H1 (cell line): ENCODE measurements at regions not wholly inside any gene's neighbourhood (a gene's known extent, or its start where the extent isn't known, plus 50 kb on each side); places are given as distances from the start of the nearest gene placed in this dataset.

Experiments used
- CTCF ChIA-PET: fragments of 300-600 bp; sonication (Branson Sonifier 250); formaldehyde crosslinking; loops from one replicate; lab custom pipeline; 2021; ENCODE audit not compliant: partially characterized antibody; lab: Charles Lee
- POLR2A ChIA-PET: fragments of 300-600 bp; sonication (Branson Sonifier 250); formaldehyde crosslinking; loops from one replicate; lab custom pipeline; 2021; ENCODE audit warnings: inconsistent platforms; ENCODE audit not compliant: partially characterized antibody; lab: Charles Lee
- DNase-seq, 2 experiments: peaks; one replicate each; pipeline versions ENCODE4 v3.0.0 to v3.0.0-alpha.2; 2010 to 2022; ENCODE audit warnings: low spot score in 2 of 2, low read depth in 1 of 2, mixed read lengths in 1 of 2
- FAIRE-seq: peaks from 2 replicates; lab custom pipeline; 2011; peaks lifted over from hg19 to GRCh38; lab: Jason Lieb, UNC
- H2AFZ ChIP-seq: 2 replicates; pipeline ENCODE4 v1.8.1; 2012; ENCODE audit warnings: low read length, inconsistent platforms
- H2AK5ac ChIP-seq: 2 replicates; pipeline ENCODE4 v1.6.1; 2013; ENCODE audit warnings: low read depth, low read length
- H2BK120ac ChIP-seq: replicated peaks from 2 replicates; pipeline ENCODE3; 2013; ENCODE audit warnings: low read depth, low read length, inconsistent platforms
- H2BK12ac ChIP-seq: 2 replicates; pipeline ENCODE4 v1.6.1; 2013; ENCODE audit warnings: low read depth, low read length
- H2BK15ac ChIP-seq: 2 replicates; pipeline ENCODE4 v1.6.1; 2013; ENCODE audit warnings: low read length
- H2BK20ac ChIP-seq: 2 replicates; pipeline ENCODE4 v1.6.1; 2013; ENCODE audit warnings: low read length
- H2BK5ac ChIP-seq: 2 replicates; pipeline ENCODE4 v1.6.1; 2013; ENCODE audit warnings: low read depth, low read length
- H3K14ac ChIP-seq: 2 replicates; pipeline ENCODE4 v1.6.1; 2013; ENCODE audit warnings: inconsistent platforms; ENCODE audit not compliant: insufficient read length
- H3K18ac ChIP-seq: 2 replicates; pipeline ENCODE4 v1.6.1; 2013; ENCODE audit warnings: low read length; ENCODE audit errors: extremely low read depth
- H3K23ac ChIP-seq: 2 replicates; pipeline ENCODE4 v1.6.1; 2013; ENCODE audit warnings: inconsistent platforms; ENCODE audit not compliant: insufficient read length
- H3K23me2 ChIP-seq: 2 replicates; pipeline ENCODE4 v1.6.1; 2013; ENCODE audit warnings: low read depth, low read length
- H3K27ac ChIP-seq: 2 replicates; pipeline ENCODE4 v1.6.1; 2011; ENCODE audit warnings: low read depth, low read length, inconsistent platforms
- H3K27me3 ChIP-seq, 4 experiments: replicated peaks in 1 of 4; 1 replicate in 1 of 4; 2 replicates in 3 of 4; pipeline versions ENCODE4 v1.6.1 to v1.8.1; 2011 to 2013; ENCODE audit warnings: low read length in 3 of 4, mild to moderate bottlenecking in 3 of 4, inconsistent platforms in 2 of 4, mixed read lengths in 2 of 4, moderate library complexity in 1 of 4; ENCODE audit not compliant: control insufficient read depth in 3 of 4, insufficient read depth in 3 of 4; ENCODE audit errors: extremely low read depth in 1 of 4
- H3K36me3 ChIP-seq, 4 experiments: 2 replicates each; pipeline versions ENCODE4 v1.6.1 to v1.8.1; 2011 to 2013; ENCODE audit warnings: mild to moderate bottlenecking in 4 of 4, low read length in 3 of 4, moderate library complexity in 2 of 4, control low read depth in 1 of 4, inconsistent platforms in 1 of 4; ENCODE audit not compliant: insufficient read depth in 4 of 4, control insufficient read depth in 2 of 4
- H3K4ac ChIP-seq: replicated peaks from 2 replicates; pipeline ENCODE3; 2013; ENCODE audit warnings: low read length, low read depth, mixed read lengths, inconsistent platforms; ENCODE audit not compliant: insufficient read length
- H3K4me1 ChIP-seq, 4 experiments: replicated peaks in 1 of 4; 1 replicate in 1 of 4; 2 replicates in 3 of 4; pipeline versions ENCODE4 v1.6.1 to v1.8.1; 2011 to 2013; ENCODE audit warnings: low read length in 3 of 4, inconsistent platforms in 2 of 4, mixed read lengths in 1 of 4; ENCODE audit not compliant: insufficient read depth in 4 of 4, control insufficient read depth in 3 of 4
- H3K4me2 ChIP-seq, 2 experiments: 2 replicates each; pipeline versions ENCODE4 v1.6.1 to v1.8.1; 2011 to 2013; ENCODE audit warnings: low read depth in 2 of 2, low read length in 2 of 2, control low read depth in 1 of 2, inconsistent platforms in 1 of 2, mild to moderate bottlenecking in 1 of 2; ENCODE audit not compliant: insufficient read depth in 1 of 2
- H3K4me3 ChIP-seq, 4 experiments: fragments of 200-600, 300-600 bp in 1 of 4; sonication (generic), shearing (Covaris generic), sonication (Bioruptor Twin) in 1 of 4; 2 replicates each; pipeline versions ENCODE4 v1.5.1 to v1.8.1; 2011 to 2016; ENCODE audit warnings: low read length in 4 of 4, low read depth in 3 of 4, control low read depth in 2 of 4, inconsistent platforms in 2 of 4, mild to moderate bottlenecking in 2 of 4, mixed read lengths in 1 of 4, moderate library complexity in 1 of 4; ENCODE audit not compliant: insufficient read depth in 2 of 4; ENCODE audit errors: extremely low read depth in 1 of 4
- H3K56ac ChIP-seq: replicated peaks from 2 replicates; pipeline ENCODE3; 2013; ENCODE audit warnings: low read depth, mild to moderate bottlenecking, mixed read lengths, low read length, inconsistent platforms; ENCODE audit not compliant: insufficient read length
- H3K79me1 ChIP-seq: 2 replicates; pipeline ENCODE4 v1.6.1; 2013; ENCODE audit warnings: low read depth, low read length, control low read depth
- H3K79me2 ChIP-seq, 2 experiments: 2 replicates each; pipeline versions ENCODE4 v1.6.1 to v1.8.1; 2012 to 2013; ENCODE audit warnings: low read length in 2 of 2, mild to moderate bottlenecking in 2 of 2, inconsistent platforms in 1 of 2; ENCODE audit not compliant: insufficient read depth in 2 of 2, control insufficient read depth in 1 of 2
- H3K9ac ChIP-seq, 4 experiments: replicated peaks in 1 of 4; 1 replicate in 1 of 4; 2 replicates in 3 of 4; pipeline versions ENCODE4 v1.6.1 to v1.8.1; 2011 to 2013; ENCODE audit warnings: low read depth in 3 of 4, low read length in 3 of 4, control low read depth in 2 of 4, mild to moderate bottlenecking in 2 of 4, moderate library complexity in 2 of 4, inconsistent platforms in 1 of 4; ENCODE audit errors: extremely low read depth in 1 of 4
- H3K9me3 ChIP-seq, 2 experiments: 2 replicates each; pipeline versions ENCODE4 v1.6.1 to v1.8.1; 2012 to 2013; ENCODE audit warnings: mild to moderate bottlenecking in 2 of 2, moderate library complexity in 2 of 2, control low read depth in 1 of 2, inconsistent platforms in 1 of 2, low read depth in 1 of 2, low read length in 1 of 2, mixed read lengths in 1 of 2; ENCODE audit not compliant: insufficient read depth in 2 of 2
- H4K20me1 ChIP-seq, 2 experiments: replicated peaks in 1 of 2; 2 replicates each; pipeline versions ENCODE3 to v1.8.1; 2011 to 2013; ENCODE audit warnings: inconsistent platforms in 2 of 2, low read length in 2 of 2, mild to moderate bottlenecking in 1 of 2; ENCODE audit not compliant: insufficient read depth in 2 of 2, control insufficient read depth in 1 of 2
- H4K5ac ChIP-seq: 2 replicates; pipeline ENCODE4 v1.6.1; 2013; ENCODE audit warnings: low read length, low read depth, mixed read lengths, inconsistent platforms; ENCODE audit not compliant: insufficient read length
- H4K8ac ChIP-seq: 2 replicates; pipeline ENCODE4 v1.8.0; 2013; ENCODE audit warnings: mild to moderate bottlenecking, moderate library complexity, low read length, inconsistent platforms; ENCODE audit not compliant: insufficient read depth; ENCODE audit errors: extremely low read depth
- H4K91ac ChIP-seq: replicated peaks from 2 replicates; pipeline ENCODE3; 2013; ENCODE audit warnings: low read length, mixed read lengths, inconsistent platforms; ENCODE audit not compliant: insufficient read length
- BACH1 ChIP-seq: IDR thresholded peaks from 2 replicates; pipeline ENCODE4 v1.6.1; 2012; ENCODE audit warnings: low read length, improper control_type of control experiment
- CHD2 ChIP-seq: IDR thresholded peaks from 2 replicates; pipeline ENCODE4 v1.6.1; 2012; ENCODE audit warnings: low read length, improper control_type of control experiment
- EGR1 ChIP-seq: IDR thresholded peaks from 2 replicates; pipeline ENCODE4 v1.6.1; 2011; ENCODE audit warnings: low read depth, low read length, borderline replicate concordance
- JUND ChIP-seq: IDR thresholded peaks from 2 replicates; pipeline ENCODE4 v1.6.1; 2011; ENCODE audit warnings: mild to moderate bottlenecking, improper control_type of control experiment, low read length
- POU5F1 ChIP-seq: IDR thresholded peaks from 2 replicates; pipeline ENCODE4 v1.6.1; 2011; ENCODE audit warnings: low read depth, mild to moderate bottlenecking, low read length, moderate library complexity
- SAP30 ChIP-seq: fragments of 300-600 bp; sonication (generic); IDR thresholded peaks from 2 replicates; pipeline ENCODE4 v1.7.1; 2012; ENCODE audit warnings: low read length, moderate library complexity, mild to moderate bottlenecking, inconsistent platforms; ENCODE audit not compliant: insufficient read depth, insufficient replicate concordance
- SIX5 ChIP-seq: IDR thresholded peaks from 2 replicates; pipeline ENCODE4 v1.6.1; 2011; ENCODE audit warnings: mild to moderate bottlenecking, low read depth, low read length
- TAF7 ChIP-seq: optimal IDR thresholded peaks from 2 replicates; pipeline ENCODE3; 2011; ENCODE audit warnings: low read depth, mild to moderate bottlenecking, inconsistent platforms, low read length, moderate library complexity, borderline replicate concordance
- TEAD4 ChIP-seq: IDR thresholded peaks from 2 replicates; pipeline ENCODE4 v1.6.1; 2012; ENCODE audit warnings: low read depth, low read length, inconsistent platforms, mixed read lengths
- WGBS, 2 experiments: shearing (Covaris generic) in 1 of 2; methylation state at CpG; one replicate each; pipeline versions ENCODE4 v1.1.6 to v1.1.7; 2013 to 2015; ENCODE audit warnings: low lambda C conversion rate in 2 of 2, mixed read lengths in 2 of 2, inconsistent platforms in 1 of 2, low coverage in 1 of 2, missing lambda C conversion rate in 1 of 2; ENCODE audit not compliant: insufficient replicate concordance in 2 of 2, insufficient coverage in 1 of 2, insufficient read length in 1 of 2; ENCODE audit errors: extremely low coverage in 1 of 2, missing lambda C conversion rate in 1 of 2; 5-methylcytosine and 5-hydroxymethylcytosine counted together
- TF ChIP-seq, protein P1 (sequence below): IDR thresholded peaks from 2 replicates; pipeline ENCODE4 v1.6.1; 2011; ENCODE audit warnings: low read depth, mild to moderate bottlenecking, low read length; ENCODE audit not compliant: insufficient read depth

DNA sequence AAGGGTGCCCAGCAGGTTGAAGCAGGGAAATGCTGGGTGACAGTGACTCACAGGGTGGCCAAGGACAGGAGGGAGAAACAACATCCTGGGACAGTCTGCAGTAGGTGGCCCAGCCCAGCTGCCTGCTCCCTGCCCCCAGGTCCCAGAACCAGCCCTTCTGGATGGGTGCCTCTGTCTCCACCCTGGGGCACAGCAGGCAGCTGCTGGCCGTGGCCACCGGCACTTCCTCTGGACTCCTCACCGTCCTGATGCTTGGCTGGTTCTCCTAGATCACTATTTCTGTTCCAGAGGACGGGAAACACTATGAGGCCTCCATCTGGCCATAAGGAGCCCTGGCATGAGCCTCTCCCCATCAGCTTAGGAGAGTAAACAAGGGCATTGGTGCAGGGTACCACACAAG is 258.9 kb downstream of the XXYLT1 start:
- Histone ChIP-seq H4K20me1 (no peaks in the 10 kb centered on the region), H3K4me1 (peaks cover 0 to 6% (median 2%) of the 10 kb centered on the region in 4 experiments; a peak in 4 of 7 replicates), H2AFZ (no peak overlapping the region), H3K27me3 (no peaks in the 10 kb centered on the region; a peak in 1 of 7 replicates), H3K4ac (no peak overlapping the region), H4K91ac (peak overlapping the region; percentile 66), H2BK20ac (no peak overlapping the region), H4K5ac (no peak overlapping the region), H2BK15ac (no peak overlapping the region), H3K36me3 (no peaks in the 10 kb centered on the region), H3K9ac (no peak overlapping the region), H2BK12ac (no peak overlapping the region), H3K23ac (no peak overlapping the region), H3K4me2 (no peak overlapping the region), H2AK5ac (no peak overlapping the region), H3K27ac (no peak overlapping the region), H3K4me3 (no peak overlapping the region), H3K79me1 (no peaks in the 10 kb centered on the region), H3K23me2 (no peaks in the 10 kb centered on the region; the same call in 1 of the 2 replicates), H3K56ac (no peak overlapping the region), H4K8ac (peak overlapping the region; percentile 81; the same call in 1 of the 2 replicates), H2BK120ac (no peak overlapping the region), H3K18ac (no peak overlapping the region; the same call in 1 of the 2 replicates), H3K9me3 (peaks cover 7% of the 10 kb centered on the region in 2 experiments), H3K79me2 (no peaks in the 10 kb centered on the region), H3K14ac (no peak overlapping the region), H2BK5ac (no peak overlapping the region)
- ChIA-PET CTCF (interaction anchor here (1.1 to 3.7 kb wide), 5 partner anchors 7 to 329 kb away, joined by 3 to 11 read pairs (median 8); no protein-coding TSS in a partner anchor), POLR2A (no interaction called here)
- WGBS, 2 experiments, result 80% methylated on average over 4 of the region's 4 CpGs; no CpG with 5 or more reads in 1 of the 2 experiments
- DNase-seq, result no peak
- no peak for FAIRE-seq
- no peak for TF ChIP-seq CHD2
- no peak for TF ChIP-seq POU5F1
- TF ChIP-seq BACH1, result no peak
- no peak for TF ChIP-seq TEAD4
- TF ChIP-seq, protein P1, sequence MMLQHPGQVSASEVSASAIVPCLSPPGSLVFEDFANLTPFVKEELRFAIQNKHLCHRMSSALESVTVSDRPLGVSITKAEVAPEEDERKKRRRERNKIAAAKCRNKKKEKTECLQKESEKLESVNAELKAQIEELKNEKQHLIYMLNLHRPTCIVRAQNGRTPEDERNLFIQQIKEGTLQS, result no peak
- TF ChIP-seq TAF7, result no peak
- TF ChIP-seq SAP30, result no peak
- TF ChIP-seq EGR1, result no peak
- no peak for TF ChIP-seq SIX5
- TF ChIP-seq JUND, result no peak
